Coronary artery (tissue), 2 donors: ENCODE measurements at regions not wholly inside any gene's neighbourhood (a gene's known extent, or its start where the extent isn't known, plus 50 kb on each side); places are given as distances from the start of the nearest gene placed in this dataset.

Experiments used
- DNase-seq: peaks from one replicate; pipeline ENCODE4 v3.0.0-alpha.2; 2017; ENCODE audit warnings: low spot score
- H3K27ac ChIP-seq, 2 donors: fragments of 200-600 bp; sonication (generic); one replicate each; pipeline ENCODE4 v1.5.1; 2016 to 2019
- H3K4me3 ChIP-seq: fragments of 200-600 bp; sonication (generic); 2 replicates; pipeline ENCODE4 v1.5.1; 2016; ENCODE audit warnings: mild to moderate bottlenecking, moderate library complexity
- TF ChIP-seq, protein P1 (sequence below): fragments of 200-600 bp; sonication (generic); IDR thresholded peaks from one replicate; pipeline ENCODE4 v1.5.1; 2019; ENCODE audit warnings: antibody characterized with exemption

DNA sequence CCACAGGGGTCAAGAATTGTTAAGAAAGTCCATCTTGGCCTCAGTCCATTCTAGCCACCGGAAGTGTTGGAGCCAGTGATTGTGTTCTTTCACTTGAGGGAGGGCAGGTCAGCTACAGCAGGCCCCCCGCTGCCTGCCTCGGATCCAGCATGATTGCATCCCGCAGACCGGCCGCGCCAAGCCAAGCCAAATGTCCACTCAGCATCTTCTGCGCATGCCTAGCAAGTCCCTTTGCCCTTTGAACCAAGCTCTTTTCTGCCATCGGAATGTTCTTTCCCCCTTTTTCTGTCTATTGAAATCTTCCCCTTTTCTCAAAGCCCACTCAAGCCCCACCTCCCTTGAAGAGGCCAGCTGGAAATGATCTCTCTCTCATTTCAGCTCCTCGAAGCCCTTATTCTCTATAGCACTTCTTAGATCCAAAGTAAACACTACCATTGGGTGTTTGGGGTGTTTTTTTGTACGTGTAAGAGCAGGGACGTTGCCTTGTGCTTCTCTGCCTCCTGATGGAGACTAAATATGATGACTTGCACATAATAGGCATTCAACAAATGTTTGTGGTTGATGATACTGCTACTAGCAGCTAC, 147.8 kb upstream of the BCOR start:
- TF ChIP-seq, protein P1, sequence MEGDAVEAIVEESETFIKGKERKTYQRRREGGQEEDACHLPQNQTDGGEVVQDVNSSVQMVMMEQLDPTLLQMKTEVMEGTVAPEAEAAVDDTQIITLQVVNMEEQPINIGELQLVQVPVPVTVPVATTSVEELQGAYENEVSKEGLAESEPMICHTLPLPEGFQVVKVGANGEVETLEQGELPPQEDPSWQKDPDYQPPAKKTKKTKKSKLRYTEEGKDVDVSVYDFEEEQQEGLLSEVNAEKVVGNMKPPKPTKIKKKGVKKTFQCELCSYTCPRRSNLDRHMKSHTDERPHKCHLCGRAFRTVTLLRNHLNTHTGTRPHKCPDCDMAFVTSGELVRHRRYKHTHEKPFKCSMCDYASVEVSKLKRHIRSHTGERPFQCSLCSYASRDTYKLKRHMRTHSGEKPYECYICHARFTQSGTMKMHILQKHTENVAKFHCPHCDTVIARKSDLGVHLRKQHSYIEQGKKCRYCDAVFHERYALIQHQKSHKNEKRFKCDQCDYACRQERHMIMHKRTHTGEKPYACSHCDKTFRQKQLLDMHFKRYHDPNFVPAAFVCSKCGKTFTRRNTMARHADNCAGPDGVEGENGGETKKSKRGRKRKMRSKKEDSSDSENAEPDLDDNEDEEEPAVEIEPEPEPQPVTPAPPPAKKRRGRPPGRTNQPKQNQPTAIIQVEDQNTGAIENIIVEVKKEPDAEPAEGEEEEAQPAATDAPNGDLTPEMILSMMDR = no peak
- Histone ChIP-seq H3K27ac (no peak overlapping the region), H3K4me3 (no peak overlapping the region)
- DNase-seq = no peak

DNA sequence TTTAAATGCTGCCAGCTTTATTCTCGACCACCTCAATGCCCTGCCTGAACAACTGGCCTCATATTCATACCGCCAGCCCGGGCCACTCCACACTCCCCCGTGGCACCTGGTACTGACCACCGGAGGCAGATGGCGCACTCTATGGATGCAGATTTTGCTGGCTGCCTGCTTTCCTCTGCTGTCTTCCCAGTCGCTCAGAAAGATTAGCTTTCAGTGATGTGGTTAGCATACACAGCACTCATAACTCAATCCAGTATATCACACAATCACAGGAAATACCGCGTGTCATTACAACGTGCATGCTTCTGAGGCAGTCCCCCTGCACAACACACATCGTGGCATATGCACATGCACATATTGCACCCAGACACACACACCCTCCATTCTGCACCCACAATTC, 147.2 kb upstream of the BCOR start:
- DNase-seq = no peak
- no peak overlapping the region for H3K27ac ChIP-seq
- TF ChIP-seq, protein P1 = no peak
- H3K4me3 ChIP-seq = peak overlapping the region; percentile 18

DNA sequence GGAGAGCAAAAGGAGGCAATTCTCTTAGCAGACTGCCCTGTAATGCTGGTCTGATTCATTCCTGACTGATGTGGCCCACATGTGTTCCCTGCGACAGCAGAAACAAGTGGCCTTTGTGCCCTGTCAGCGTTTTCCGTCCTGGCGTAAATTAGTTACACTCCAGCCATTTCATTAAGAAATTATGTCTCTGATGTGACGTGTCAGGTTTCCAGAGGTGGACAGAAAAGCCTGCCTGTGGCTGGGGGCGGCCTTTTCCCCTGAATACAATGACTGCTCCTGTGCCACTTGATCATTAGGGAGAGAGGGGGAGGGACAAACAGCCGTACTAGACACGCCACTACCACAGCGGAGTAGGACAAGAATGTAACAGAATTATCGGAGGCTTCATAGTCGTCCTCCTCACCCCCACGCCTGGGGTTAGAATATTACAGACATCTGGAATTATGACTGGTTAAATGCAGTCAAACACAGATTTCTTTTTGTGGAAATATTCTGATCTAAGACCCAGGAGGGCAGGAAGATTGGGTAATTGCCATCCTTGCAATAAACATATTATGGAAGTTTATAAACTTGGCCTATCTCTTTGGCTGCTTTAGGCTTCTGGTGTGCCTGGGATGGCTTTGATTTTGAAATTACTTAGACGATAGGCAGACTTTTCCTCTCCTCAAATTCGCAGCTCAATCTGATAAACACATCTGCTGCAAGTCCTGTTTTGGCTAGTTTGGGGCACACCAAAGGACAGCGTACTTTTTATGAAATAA, 146.2 kb upstream of the BCOR start:
- DNase-seq = no peak
- no peak overlapping the region for H3K27ac ChIP-seq
- H3K4me3 ChIP-seq = no peak overlapping the region
- TF ChIP-seq, protein P1 = no peak

DNA sequence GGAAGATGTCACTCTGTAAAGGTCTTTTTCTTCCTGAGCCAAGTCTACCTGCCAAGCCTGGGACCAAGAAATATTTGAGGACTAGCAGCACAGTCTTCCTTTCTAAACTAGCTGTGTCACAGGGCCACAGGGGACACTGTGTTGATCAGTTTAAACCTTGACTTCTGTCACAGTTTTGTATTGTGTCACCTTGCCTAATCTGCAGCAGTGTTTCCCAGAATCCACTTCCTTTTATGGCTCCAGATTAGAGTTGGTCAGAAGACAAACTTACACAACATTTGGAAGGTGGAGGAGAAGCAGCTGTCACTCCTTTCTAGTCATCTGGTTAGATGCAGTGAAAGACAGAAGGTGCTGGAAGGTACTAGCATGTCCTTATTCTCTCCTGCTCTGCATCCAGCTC, 143.1 kb upstream of the BCOR start:
- Histone ChIP-seq H3K4me3 (no peak overlapping the region), H3K27ac (no peak overlapping the region)
- no peak for DNase-seq
- TF ChIP-seq, protein P1 = no peak

DNA sequence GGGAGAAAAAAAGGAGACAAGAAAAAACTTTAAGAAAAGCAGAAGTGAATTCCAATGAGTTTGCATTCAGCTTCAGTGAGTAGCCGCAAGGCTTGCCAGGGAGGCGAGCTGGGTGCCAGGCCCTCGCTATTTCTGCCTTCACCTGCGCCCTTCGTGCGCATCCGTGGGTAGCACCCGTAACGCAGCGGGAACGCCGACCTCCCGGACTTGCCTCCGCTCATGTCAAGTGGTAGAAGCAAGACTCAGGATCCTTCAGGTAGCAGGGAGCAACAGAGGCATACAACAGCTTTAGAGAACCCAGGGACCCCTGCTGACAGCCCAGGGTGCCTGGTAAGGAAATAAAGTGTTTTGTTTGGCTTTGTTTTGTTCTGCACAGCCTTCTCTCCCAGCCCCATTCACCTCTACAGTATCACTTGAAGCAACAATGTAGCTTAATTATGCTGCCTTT, 140.0 kb upstream of the BCOR start:
- no peak for DNase-seq
- Histone ChIP-seq H3K27ac (no peak overlapping the region), H3K4me3 (no peak overlapping the region)
- TF ChIP-seq, protein P1 = no peak

DNA sequence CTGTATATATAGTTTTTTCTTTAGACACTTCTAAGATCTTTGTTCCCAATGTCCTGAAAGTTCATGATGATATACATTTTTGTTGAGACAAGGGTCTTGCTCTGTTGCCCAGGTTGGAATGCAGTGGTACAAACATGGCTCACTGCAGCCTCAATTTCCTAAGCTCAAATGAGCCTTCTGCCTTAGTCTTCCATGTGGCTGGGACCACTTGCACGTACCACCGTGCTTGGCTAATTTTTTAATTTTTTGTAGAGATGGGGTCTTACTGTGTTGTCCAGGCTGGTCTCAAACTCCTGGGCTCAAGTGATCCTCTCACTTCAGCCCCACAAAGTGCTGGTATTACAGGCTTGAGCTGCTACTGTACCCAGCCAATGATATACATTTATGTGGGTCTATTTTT, 132.9 kb upstream of the BCOR start:
- no peak overlapping the region for H3K4me3 ChIP-seq
- TF ChIP-seq, protein P1 = no peak
- H3K27ac ChIP-seq = no peak overlapping the region
- no peak for DNase-seq

DNA sequence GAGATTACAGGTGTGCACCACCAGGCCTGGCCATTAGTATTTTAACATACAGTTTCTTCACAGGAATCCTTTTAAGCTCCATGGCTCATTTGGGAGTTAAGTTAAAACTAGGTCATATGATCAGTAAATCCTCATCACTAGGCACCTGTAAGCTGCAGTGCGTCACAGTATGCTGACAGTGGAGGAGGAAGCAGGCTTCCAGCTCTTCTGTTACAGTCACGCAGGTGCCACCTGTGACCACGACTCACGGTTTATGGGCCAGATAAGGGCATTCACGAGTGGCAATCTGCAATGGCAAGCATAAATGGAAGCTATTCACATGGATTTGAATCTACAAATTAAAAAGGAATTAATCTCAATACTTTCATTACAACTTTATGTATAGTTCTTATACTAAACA, 129.4 kb upstream of the BCOR start:
- TF ChIP-seq, protein P1 = no peak
- H3K4me3 ChIP-seq = no peak overlapping the region
- no peak for DNase-seq
- H3K27ac ChIP-seq = no peak overlapping the region
